GM08714 (cell line): ENCODE measurements at regions not wholly inside any gene's neighbourhood (a gene's known extent, or its start where the extent isn't known, plus 50 kb on each side); places are given as distances from the start of the nearest gene placed in this dataset.

Experiments
- H3K4me3 ChIP-seq: fragments of 200-500 bp; sonication (Bioruptor generic); 2 replicates; pipeline ENCODE4 v1.5.1; 2014; ENCODE audit warnings: mild to moderate bottlenecking, low read length, inconsistent platforms
- ZNF274 ChIP-seq: IDR thresholded peaks from 2 replicates; pipeline ENCODE4 v1.6.1; 2012; ENCODE audit warnings: mild to moderate bottlenecking, low read depth, low read length

DNA sequence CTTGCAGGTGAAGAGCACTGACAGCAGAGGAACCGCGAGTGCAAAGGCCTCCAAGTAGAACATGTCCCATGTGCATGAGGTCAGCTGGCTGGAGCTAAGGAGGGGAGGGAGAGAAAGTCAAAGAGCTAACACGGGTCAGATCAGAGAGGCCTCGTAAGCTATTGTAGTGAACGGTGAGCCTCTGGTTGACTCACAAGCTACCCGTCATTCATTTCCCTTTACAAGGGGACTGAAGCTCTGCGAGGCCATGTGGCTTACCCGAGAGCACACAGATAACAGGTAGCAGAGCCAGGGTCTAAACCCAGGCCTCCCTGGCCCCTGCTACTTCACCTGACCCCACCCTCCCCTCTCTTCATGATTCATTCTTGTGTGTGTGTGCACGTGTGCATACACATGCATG, 152.7 kb upstream of the ADRA1B start:
- no peak for TF ChIP-seq ZNF274
- H3K4me3 ChIP-seq, result no peak overlapping the region

GRCh38 chr5:159764283-159765134, 151.8 kb upstream of the ADRA1B start:
- H3K4me3 ChIP-seq, result no peak overlapping the region

DNA sequence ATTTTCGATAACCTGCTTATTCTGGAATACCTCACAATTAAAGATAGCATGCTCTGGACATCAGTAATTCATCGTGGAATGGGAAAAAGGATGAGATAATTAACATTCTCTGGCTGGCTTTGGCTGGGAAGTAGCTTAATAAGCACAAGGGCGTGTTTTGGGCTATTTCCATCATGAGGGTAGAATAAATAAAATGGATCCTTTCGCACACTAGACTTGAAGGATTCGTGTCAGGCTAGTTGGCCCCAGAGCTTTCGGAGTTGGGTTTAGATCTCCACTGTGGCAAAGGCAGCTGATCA, 151.2 kb upstream of the ADRA1B start:
- H3K4me3 ChIP-seq, result no peak overlapping the region
- no peak for TF ChIP-seq ZNF274

More at GRCh38 chr5:159764283-159765134, 151.8 kb upstream of the ADRA1B start:
- no peak for TF ChIP-seq ZNF274

GRCh38 chr5:159765760-159766517, 150.3 kb upstream of the ADRA1B start:
- no peak for TF ChIP-seq ZNF274
- no peak overlapping the region for H3K4me3 ChIP-seq

- no peak overlapping the region for H3K4me3 ChIP-seq
- no peak for TF ChIP-seq ZNF274
These were observed 148.0 kb upstream of the ADRA1B start for GRCh38 chr5:159768243-159768642.

DNA sequence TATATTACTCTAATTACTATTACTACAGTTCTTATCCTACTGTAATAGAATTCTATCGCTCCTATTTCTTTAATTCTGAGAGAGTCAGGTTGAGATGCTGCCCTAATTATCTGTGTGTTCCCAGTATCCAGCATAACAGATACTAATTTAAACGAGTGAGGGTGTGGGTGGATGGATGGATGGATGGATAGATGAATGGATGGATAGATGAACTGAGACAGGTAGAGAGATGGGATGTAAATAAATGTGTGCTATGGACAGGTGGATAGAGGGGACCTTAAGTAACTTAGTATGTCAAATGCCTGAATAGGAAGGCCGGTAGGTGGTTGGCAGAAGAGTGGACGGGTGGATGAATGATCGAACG, 143.6 kb upstream of the ADRA1B start:
- peak overlapping the region; percentile 27; the same call in 1 of the 2 replicates for H3K4me3 ChIP-seq
- TF ChIP-seq ZNF274, result no peak

GRCh38 chr5:159773062-159773924, 143.0 kb upstream of the ADRA1B start:
- peak overlapping the region; percentile 27; the same call in 1 of the 2 replicates for H3K4me3 ChIP-seq
- no peak for TF ChIP-seq ZNF274

- H3K4me3 ChIP-seq, result no peak overlapping the region
- TF ChIP-seq ZNF274, result no peak
These were observed 141.7 kb upstream of the ADRA1B start for GRCh38 chr5:159774476-159775031.

DNA sequence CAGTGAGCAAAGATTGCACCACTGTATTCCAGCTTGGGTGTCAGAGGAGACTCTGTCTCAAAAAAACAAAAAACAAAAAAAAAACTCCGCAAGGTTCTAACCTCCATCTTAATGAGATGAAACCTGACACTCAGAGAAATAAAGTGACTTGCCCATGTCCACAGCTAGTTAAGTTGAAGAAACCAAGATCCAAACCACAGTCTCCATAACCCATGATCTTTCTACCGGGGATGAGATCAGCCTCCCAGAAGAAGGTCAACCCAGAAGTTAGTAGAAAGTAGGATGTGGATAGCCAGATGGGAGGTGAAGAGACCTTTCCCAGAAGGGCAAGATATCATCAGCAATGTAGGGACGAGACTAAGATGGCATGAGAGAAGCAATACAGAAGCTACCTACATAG, 140.4 kb upstream of the ADRA1B start:
- no peak overlapping the region for H3K4me3 ChIP-seq
- no peak for TF ChIP-seq ZNF274

- H3K4me3 ChIP-seq, result no peak overlapping the region
- no peak for TF ChIP-seq ZNF274
These were observed 139.1 kb upstream of the ADRA1B start for GRCh38 chr5:159777049-159777660.

GRCh38 chr5:159779481-159779880, 136.8 kb upstream of the ADRA1B start:
- H3K4me3 ChIP-seq, result no peak overlapping the region
- no peak for TF ChIP-seq ZNF274

GRCh38 chr5:159780246-159780645, 136.0 kb upstream of the ADRA1B start:
- H3K4me3 ChIP-seq, result no peak overlapping the region
- TF ChIP-seq ZNF274, result no peak

DNA sequence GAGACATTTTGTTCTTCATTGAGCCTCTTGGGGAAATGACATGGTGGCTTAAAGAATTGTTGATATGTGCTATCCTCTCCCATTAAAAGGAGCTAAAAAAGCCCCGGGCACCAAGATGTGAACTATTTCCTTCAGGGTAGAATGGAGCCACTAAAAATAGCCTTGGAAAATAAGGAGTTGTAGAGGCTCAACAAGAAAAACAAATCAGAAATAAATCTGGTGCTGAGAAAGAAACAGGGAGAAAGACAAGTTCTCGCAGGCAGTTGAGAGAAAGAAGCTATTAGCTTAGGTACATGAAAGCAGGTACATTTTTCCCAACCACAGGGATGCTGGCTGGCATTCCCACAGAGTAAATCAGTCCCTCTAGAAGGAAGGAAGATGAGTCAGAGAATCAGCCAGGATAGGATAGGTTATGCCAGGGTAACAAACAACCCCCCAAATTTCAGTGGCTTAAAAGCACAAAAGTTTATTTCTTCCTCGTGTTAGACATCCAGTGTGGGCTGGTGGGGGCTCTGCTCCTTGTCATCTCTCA, 134.6 kb upstream of the ADRA1B start:
- no peak for TF ChIP-seq ZNF274

More for the DNA sequence above, 134.6 kb upstream of the ADRA1B start:
- H3K4me3 ChIP-seq, result no peak overlapping the region
